ENCODE measurements at regions not wholly inside any gene's neighbourhood (a gene's known extent, or its start where the extent isn't known, plus 50 kb on each side); places are given as distances from the start of the nearest gene placed in this dataset.

GRCh38 chr5:124277767-124278545 lies 468.5 kb downstream of the ZNF608 start:
- POLR2A ChIA-PET (ENCODE audit: partially characterized antibody): no interaction called here
- no peaks in the 10 kb centered on the region for H3K27me3 ChIP-seq (replicated peaks in 1 of 4; ENCODE audit: control insufficient read depth in 3 of 4, extremely low read depth in 1 of 4, insufficient read depth in 3 of 4, low read length in 3 of 4)

More at GRCh38 chr5:124277767-124278545, 468.5 kb downstream of the ZNF608 start:
- Histone ChIP-seq H3K4me1 (replicated peaks in 1 of 4; ENCODE audit: control insufficient read depth in 3 of 4, insufficient read depth in 4 of 4, low read length in 3 of 4) (0 out of 7 replicates have a peak, but pooled peaks cover 0 to 2% (median 0%) of the 10 kb centered on the region in 4 experiments), H3K23ac (ENCODE audit: insufficient read length) (no peak overlapping the region), H2BK12ac (ENCODE audit: low read depth, low read length) (no peak overlapping the region), H3K27ac (ENCODE audit: low read depth, low read length) (no peak overlapping the region), H3K9me3 (ENCODE audit: insufficient read depth in 2 of 2, low read depth in 1 of 2, low read length in 1 of 2) (no peaks in the 10 kb centered on the region), H3K4me2 (ENCODE audit: insufficient read depth in 1 of 2, low read depth in 2 of 2, low read length in 2 of 2) (no peak overlapping the region), H2AFZ (ENCODE audit: low read length) (no peak overlapping the region), H2BK120ac (replicated peaks; ENCODE audit: low read depth, low read length) (no peak overlapping the region), H3K56ac (replicated peaks; ENCODE audit: insufficient read length, low read depth, low read length) (no peak overlapping the region), H3K9ac (replicated peaks in 1 of 4; ENCODE audit: extremely low read depth in 1 of 4, low read depth in 3 of 4, low read length in 3 of 4) (no peak overlapping the region), H4K5ac (ENCODE audit: insufficient read length, low read depth, low read length) (no peak overlapping the region), H2AK5ac (ENCODE audit: low read depth, low read length) (no peak overlapping the region), H3K18ac (ENCODE audit: extremely low read depth, low read length) (no peak overlapping the region), H2BK20ac (ENCODE audit: low read length) (no peak overlapping the region), H3K79me2 (ENCODE audit: control insufficient read depth in 1 of 2, insufficient read depth in 2 of 2, low read length in 2 of 2) (no peaks in the 10 kb centered on the region), H3K36me3 (ENCODE audit: control insufficient read depth in 2 of 4, insufficient read depth in 4 of 4, low read length in 3 of 4) (no peaks in the 10 kb centered on the region), H2BK5ac (ENCODE audit: low read depth, low read length) (no peak overlapping the region), H3K4ac (replicated peaks; ENCODE audit: insufficient read length, low read depth, low read length) (no peak overlapping the region), H2BK15ac (ENCODE audit: low read length) (no peak overlapping the region; the same call in 1 of the 2 replicates), H3K14ac (ENCODE audit: insufficient read length) (peak overlapping the region; percentile 61), H3K23me2 (ENCODE audit: low read depth, low read length) (no peaks in the 10 kb centered on the region), H3K4me3 (ENCODE audit: extremely low read depth in 1 of 4, insufficient read depth in 2 of 4, low read depth in 3 of 4, low read length in 4 of 4) (no peak overlapping the region), H4K20me1 (replicated peaks in 1 of 2; ENCODE audit: control insufficient read depth in 1 of 2, insufficient read depth in 2 of 2, low read length in 2 of 2) (no peaks in the 10 kb centered on the region), H3K79me1 (ENCODE audit: low read depth, low read length) (no peaks in the 10 kb centered on the region), H4K91ac (replicated peaks; ENCODE audit: insufficient read length, low read length) (no peak overlapping the region), H4K8ac (ENCODE audit: extremely low read depth, insufficient read depth, low read length) (no peak overlapping the region)
- WGBS, 2 experiments (ENCODE audit: extremely low coverage in 1 of 2, insufficient coverage in 1 of 2, insufficient read length in 1 of 2, insufficient replicate concordance in 2 of 2, low coverage in 1 of 2, low lambda C conversion rate in 2 of 2, missing lambda C conversion rate in 1 of 2): 82% methylated on average over 7 of the region's 7 CpGs; no CpG with 5 or more reads in 1 of the 2 experiments
- DNase-seq (ENCODE audit: low read depth in 1 of 2, low spot score in 2 of 2): no peak
- FAIRE-seq: no peak
- CTCF ChIA-PET (ENCODE audit: partially characterized antibody): no interaction called here
- no peak for TF ChIP-seq EP300 (IDR thresholded peaks at IDR 0.05; ENCODE audit: borderline replicate concordance in 1 of 2, low read depth in 2 of 2, low read length in 2 of 2)
- TF ChIP-seq JUN (IDR thresholded peaks at IDR 0.05; ENCODE audit: low read depth, low read length): no peak
- TF ChIP-seq HDAC6 (IDR thresholded peaks at IDR 0.05; ENCODE audit: low read depth, low read length): no peak
- no peak for TF ChIP-seq SAP30 (IDR thresholded peaks at IDR 0.05; ENCODE audit: insufficient read depth, insufficient replicate concordance, low read length)
- TF ChIP-seq ATF3 (IDR thresholded peaks at IDR 0.05; ENCODE audit: insufficient read depth, low read depth, low read length): no peak
- no peak for TF ChIP-seq ASH2L (IDR thresholded peaks at IDR 0.05; ENCODE audit: low read length)
- no peak for TF ChIP-seq TCF12 (IDR thresholded peaks at IDR 0.05; ENCODE audit: low read depth, low read length)
- TF ChIP-seq TBP (IDR thresholded peaks at IDR 0.05; ENCODE audit: low read depth, low read length): no peak
- no peak for TF ChIP-seq SP1 (IDR thresholded peaks at IDR 0.05; ENCODE audit: low read depth, low read length)

Data from H1 (cell line).